SH-SY5Y (cell line): ENCODE measurements at regions not wholly inside any gene's neighbourhood (a gene's known extent, or its start where the extent isn't known, plus 50 kb on each side); places are given as distances from the start of the nearest gene placed in this dataset.

Source experiments
- GATA2 ChIP-seq: IDR thresholded peaks from 2 replicates; pipeline ENCODE4 v1.6.1; 2011; ENCODE audit warnings: mild to moderate bottlenecking, low read depth, low read length
- GATA3 ChIP-seq: IDR thresholded peaks from 2 replicates; pipeline ENCODE4 v1.6.1; 2011; ENCODE audit warnings: low read depth, mild to moderate bottlenecking, low read length, moderate library complexity

DNA sequence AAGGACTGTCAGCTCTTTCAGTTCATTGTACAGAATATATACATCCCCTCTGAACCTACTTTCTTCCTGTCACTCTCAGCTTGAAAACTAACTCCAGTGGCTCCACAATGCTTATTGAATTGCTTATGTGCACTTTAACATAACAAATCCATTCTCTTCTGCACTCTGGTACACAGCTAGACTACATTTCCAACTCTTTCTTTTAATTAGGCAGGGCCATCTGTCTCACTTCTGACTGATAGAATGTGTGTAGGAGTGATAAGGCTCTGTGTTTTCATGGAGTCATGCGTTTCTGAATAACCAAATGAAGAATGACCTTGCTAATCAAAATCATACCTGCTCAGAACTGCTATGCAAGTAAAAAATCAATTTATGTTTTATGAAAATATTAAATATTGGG, 278.5 kb upstream of the CCDC179 start:
- TF ChIP-seq GATA2 = peak; percentile 44; the same call in 1 of the 2 replicates
- TF ChIP-seq GATA3 = peak; percentile 48; the same call in 1 of the 2 replicates
